H1 (cell line): ENCODE measurements at regions not wholly inside any gene's neighbourhood (a gene's known extent, or its start where the extent isn't known, plus 50 kb on each side); places are given as distances from the start of the nearest gene placed in this dataset.

ENCODE experiments used
- CTCF ChIA-PET: fragments of 300-600 bp; sonication (Branson Sonifier 250); formaldehyde crosslinking; loops from one replicate; lab custom pipeline; 2021; ENCODE audit not compliant: partially characterized antibody; lab: Charles Lee
- POLR2A ChIA-PET: fragments of 300-600 bp; sonication (Branson Sonifier 250); formaldehyde crosslinking; loops from one replicate; lab custom pipeline; 2021; ENCODE audit warnings: inconsistent platforms; ENCODE audit not compliant: partially characterized antibody; lab: Charles Lee
- DNase-seq, 2 experiments: peaks; one replicate each; pipeline versions ENCODE4 v3.0.0 to v3.0.0-alpha.2; 2010 to 2022; ENCODE audit warnings: low spot score in 2 of 2, low read depth in 1 of 2, mixed read lengths in 1 of 2
- FAIRE-seq: peaks from 2 replicates; lab custom pipeline; 2011; peaks lifted over from hg19 to GRCh38; lab: Jason Lieb, UNC
- H2AFZ ChIP-seq: 2 replicates; pipeline ENCODE4 v1.8.1; 2012; ENCODE audit warnings: low read length, inconsistent platforms
- H2AK5ac ChIP-seq: 2 replicates; pipeline ENCODE4 v1.6.1; 2013; ENCODE audit warnings: low read depth, low read length
- H2BK120ac ChIP-seq: replicated peaks from 2 replicates; pipeline ENCODE3; 2013; ENCODE audit warnings: low read depth, low read length, inconsistent platforms
- H2BK12ac ChIP-seq: 2 replicates; pipeline ENCODE4 v1.6.1; 2013; ENCODE audit warnings: low read depth, low read length
- H2BK15ac ChIP-seq: 2 replicates; pipeline ENCODE4 v1.6.1; 2013; ENCODE audit warnings: low read length
- H2BK20ac ChIP-seq: 2 replicates; pipeline ENCODE4 v1.6.1; 2013; ENCODE audit warnings: low read length
- H2BK5ac ChIP-seq: 2 replicates; pipeline ENCODE4 v1.6.1; 2013; ENCODE audit warnings: low read depth, low read length
- H3K14ac ChIP-seq: 2 replicates; pipeline ENCODE4 v1.6.1; 2013; ENCODE audit warnings: inconsistent platforms; ENCODE audit not compliant: insufficient read length
- H3K18ac ChIP-seq: 2 replicates; pipeline ENCODE4 v1.6.1; 2013; ENCODE audit warnings: low read length; ENCODE audit errors: extremely low read depth
- H3K23ac ChIP-seq: 2 replicates; pipeline ENCODE4 v1.6.1; 2013; ENCODE audit warnings: inconsistent platforms; ENCODE audit not compliant: insufficient read length
- H3K23me2 ChIP-seq: 2 replicates; pipeline ENCODE4 v1.6.1; 2013; ENCODE audit warnings: low read depth, low read length
- H3K27ac ChIP-seq: 2 replicates; pipeline ENCODE4 v1.6.1; 2011; ENCODE audit warnings: low read depth, low read length, inconsistent platforms
- H3K27me3 ChIP-seq, 4 experiments: replicated peaks in 1 of 4; 1 replicate in 1 of 4; 2 replicates in 3 of 4; pipeline versions ENCODE4 v1.6.1 to v1.8.1; 2011 to 2013; ENCODE audit warnings: low read length in 3 of 4, mild to moderate bottlenecking in 3 of 4, inconsistent platforms in 2 of 4, mixed read lengths in 2 of 4, moderate library complexity in 1 of 4; ENCODE audit not compliant: control insufficient read depth in 3 of 4, insufficient read depth in 3 of 4; ENCODE audit errors: extremely low read depth in 1 of 4
- H3K36me3 ChIP-seq, 4 experiments: 2 replicates each; pipeline versions ENCODE4 v1.6.1 to v1.8.1; 2011 to 2013; ENCODE audit warnings: mild to moderate bottlenecking in 4 of 4, low read length in 3 of 4, moderate library complexity in 2 of 4, control low read depth in 1 of 4, inconsistent platforms in 1 of 4; ENCODE audit not compliant: insufficient read depth in 4 of 4, control insufficient read depth in 2 of 4
- H3K4ac ChIP-seq: replicated peaks from 2 replicates; pipeline ENCODE3; 2013; ENCODE audit warnings: low read length, low read depth, mixed read lengths, inconsistent platforms; ENCODE audit not compliant: insufficient read length
- H3K4me1 ChIP-seq, 4 experiments: replicated peaks in 1 of 4; 1 replicate in 1 of 4; 2 replicates in 3 of 4; pipeline versions ENCODE4 v1.6.1 to v1.8.1; 2011 to 2013; ENCODE audit warnings: low read length in 3 of 4, inconsistent platforms in 2 of 4, mixed read lengths in 1 of 4; ENCODE audit not compliant: insufficient read depth in 4 of 4, control insufficient read depth in 3 of 4
- H3K4me2 ChIP-seq, 2 experiments: 2 replicates each; pipeline versions ENCODE4 v1.6.1 to v1.8.1; 2011 to 2013; ENCODE audit warnings: low read depth in 2 of 2, low read length in 2 of 2, control low read depth in 1 of 2, inconsistent platforms in 1 of 2, mild to moderate bottlenecking in 1 of 2; ENCODE audit not compliant: insufficient read depth in 1 of 2
- H3K4me3 ChIP-seq, 4 experiments: fragments of 200-600, 300-600 bp in 1 of 4; sonication (generic), shearing (Covaris generic), sonication (Bioruptor Twin) in 1 of 4; 2 replicates each; pipeline versions ENCODE4 v1.5.1 to v1.8.1; 2011 to 2016; ENCODE audit warnings: low read length in 4 of 4, low read depth in 3 of 4, control low read depth in 2 of 4, inconsistent platforms in 2 of 4, mild to moderate bottlenecking in 2 of 4, mixed read lengths in 1 of 4, moderate library complexity in 1 of 4; ENCODE audit not compliant: insufficient read depth in 2 of 4; ENCODE audit errors: extremely low read depth in 1 of 4
- H3K56ac ChIP-seq: replicated peaks from 2 replicates; pipeline ENCODE3; 2013; ENCODE audit warnings: low read depth, mild to moderate bottlenecking, mixed read lengths, low read length, inconsistent platforms; ENCODE audit not compliant: insufficient read length
- H3K79me1 ChIP-seq: 2 replicates; pipeline ENCODE4 v1.6.1; 2013; ENCODE audit warnings: low read depth, low read length, control low read depth
- H3K79me2 ChIP-seq, 2 experiments: 2 replicates each; pipeline versions ENCODE4 v1.6.1 to v1.8.1; 2012 to 2013; ENCODE audit warnings: low read length in 2 of 2, mild to moderate bottlenecking in 2 of 2, inconsistent platforms in 1 of 2; ENCODE audit not compliant: insufficient read depth in 2 of 2, control insufficient read depth in 1 of 2
- H3K9ac ChIP-seq, 4 experiments: replicated peaks in 1 of 4; 1 replicate in 1 of 4; 2 replicates in 3 of 4; pipeline versions ENCODE4 v1.6.1 to v1.8.1; 2011 to 2013; ENCODE audit warnings: low read depth in 3 of 4, low read length in 3 of 4, control low read depth in 2 of 4, mild to moderate bottlenecking in 2 of 4, moderate library complexity in 2 of 4, inconsistent platforms in 1 of 4; ENCODE audit errors: extremely low read depth in 1 of 4
- H3K9me3 ChIP-seq, 2 experiments: 2 replicates each; pipeline versions ENCODE4 v1.6.1 to v1.8.1; 2012 to 2013; ENCODE audit warnings: mild to moderate bottlenecking in 2 of 2, moderate library complexity in 2 of 2, control low read depth in 1 of 2, inconsistent platforms in 1 of 2, low read depth in 1 of 2, low read length in 1 of 2, mixed read lengths in 1 of 2; ENCODE audit not compliant: insufficient read depth in 2 of 2
- H4K20me1 ChIP-seq, 2 experiments: replicated peaks in 1 of 2; 2 replicates each; pipeline versions ENCODE3 to v1.8.1; 2011 to 2013; ENCODE audit warnings: inconsistent platforms in 2 of 2, low read length in 2 of 2, mild to moderate bottlenecking in 1 of 2; ENCODE audit not compliant: insufficient read depth in 2 of 2, control insufficient read depth in 1 of 2
- H4K5ac ChIP-seq: 2 replicates; pipeline ENCODE4 v1.6.1; 2013; ENCODE audit warnings: low read length, low read depth, mixed read lengths, inconsistent platforms; ENCODE audit not compliant: insufficient read length
- H4K8ac ChIP-seq: 2 replicates; pipeline ENCODE4 v1.8.0; 2013; ENCODE audit warnings: mild to moderate bottlenecking, moderate library complexity, low read length, inconsistent platforms; ENCODE audit not compliant: insufficient read depth; ENCODE audit errors: extremely low read depth
- H4K91ac ChIP-seq: replicated peaks from 2 replicates; pipeline ENCODE3; 2013; ENCODE audit warnings: low read length, mixed read lengths, inconsistent platforms; ENCODE audit not compliant: insufficient read length
- SP1 ChIP-seq: IDR thresholded peaks from 2 replicates; pipeline ENCODE4 v1.6.1; 2011; ENCODE audit warnings: low read depth, low read length
- WGBS, 2 experiments: shearing (Covaris generic) in 1 of 2; methylation state at CpG; one replicate each; pipeline versions ENCODE4 v1.1.6 to v1.1.7; 2013 to 2015; ENCODE audit warnings: low lambda C conversion rate in 2 of 2, mixed read lengths in 2 of 2, inconsistent platforms in 1 of 2, low coverage in 1 of 2, missing lambda C conversion rate in 1 of 2; ENCODE audit not compliant: insufficient replicate concordance in 2 of 2, insufficient coverage in 1 of 2, insufficient read length in 1 of 2; ENCODE audit errors: extremely low coverage in 1 of 2, missing lambda C conversion rate in 1 of 2; 5-methylcytosine and 5-hydroxymethylcytosine counted together

- no peaks in the 10 kb centered on the region; the same call in 1 of the 2 replicates for H3K23me2 ChIP-seq
- no peak overlapping the region for H3K27ac ChIP-seq
- no peaks in the 10 kb centered on the region for H4K20me1 ChIP-seq
- no peak overlapping the region for H4K5ac ChIP-seq
- H3K79me1 ChIP-seq, result no peaks in the 10 kb centered on the region
- no peak overlapping the region for H3K9ac ChIP-seq
- no peaks in the 10 kb centered on the region for H3K4me1 ChIP-seq
- no peak overlapping the region for H3K4ac ChIP-seq
- no peak for TF ChIP-seq SP1
- ChIA-PET POLR2A (no interaction called here), CTCF (interaction anchor here (0.6 to 3.6 kb wide), 11 partner anchors 8 to 307 kb away, joined by 3 to 23 read pairs (median 4); no protein-coding TSS in a partner anchor)
- DNase-seq, result no peak
- H3K14ac ChIP-seq, result no peak overlapping the region
- H2BK120ac ChIP-seq, result no peak overlapping the region
- H2AFZ ChIP-seq, result no peak overlapping the region
- H2BK12ac ChIP-seq, result no peak overlapping the region
- H4K91ac ChIP-seq, result no peak overlapping the region
- H3K27me3 ChIP-seq, result no peaks in the 10 kb centered on the region
- no peak for FAIRE-seq
- no peaks in the 10 kb centered on the region for H3K79me2 ChIP-seq
- no peak overlapping the region for H2BK5ac ChIP-seq
- H3K56ac ChIP-seq, result no peak overlapping the region
- no peak overlapping the region for H4K8ac ChIP-seq
- no peak overlapping the region for H3K4me2 ChIP-seq
- no peak overlapping the region for H2BK20ac ChIP-seq
- H3K23ac ChIP-seq, result no peak overlapping the region
- 86% methylated on average over 3 of the region's 3 CpGs; no CpG with 5 or more reads in 1 of the 2 experiments for WGBS, 2 experiments
- H2AK5ac ChIP-seq, result no peak overlapping the region
- H3K18ac ChIP-seq, result no peak overlapping the region
- no peak overlapping the region for H3K4me3 ChIP-seq
- H3K9me3 ChIP-seq, result no peaks in the 10 kb centered on the region
- H2BK15ac ChIP-seq, result no peak overlapping the region
- H3K36me3 ChIP-seq, result no peaks in the 10 kb centered on the region
These were observed 150.4 kb downstream of the CENPC start for GRCh38 chr4:67394879-67395278.
